ACC112 (cell line): ENCODE measurements at regions not wholly inside any gene's neighbourhood (a gene's known extent, or its start where the extent isn't known, plus 50 kb on each side); places are given as distances from the start of the nearest gene placed in this dataset.

ENCODE experiments used
- H2AFZ ChIP-seq: fragments of 200-600 bp; sonication (generic); one replicate; pipeline ENCODE4 v1.6.0; 2017; ENCODE audit warnings: antibody characterized with exemption, low read length; ENCODE audit not compliant: unreplicated experiment
- H3K27ac ChIP-seq: fragments of 200-600 bp; sonication (generic); 2 replicates; pipeline ENCODE4 v1.5.1; 2014; ENCODE audit warnings: low read depth, mild to moderate bottlenecking, antibody characterized with exemption, low read length, moderate library complexity
- H3K27me3 ChIP-seq: fragments of 200-600 bp; sonication (generic); 2 replicates; pipeline ENCODE4 v1.6.1; 2014; ENCODE audit warnings: mild to moderate bottlenecking, antibody characterized with exemption, low read length, moderate library complexity, mixed read lengths; ENCODE audit not compliant: insufficient read depth
- H3K36me3 ChIP-seq: fragments of 200-600 bp; sonication (generic); 2 replicates; pipeline ENCODE4 v1.6.1; 2016; ENCODE audit warnings: mild to moderate bottlenecking, antibody characterized with exemption, low read length, moderate library complexity, mixed read lengths; ENCODE audit not compliant: insufficient read depth
- H3K4me1 ChIP-seq: fragments of 200-600 bp; sonication (generic); one replicate; pipeline ENCODE4 v1.6.1; 2016; ENCODE audit warnings: low read length, mixed read lengths; ENCODE audit not compliant: insufficient read depth, unreplicated experiment, control insufficient read depth
- H3K4me3 ChIP-seq: fragments of 200-600 bp; sonication (generic); 2 replicates; pipeline ENCODE4 v1.5.1; 2014; ENCODE audit warnings: mild to moderate bottlenecking, low read depth, low read length
- H3K79me2 ChIP-seq: fragments of 200-600 bp; sonication (generic); one replicate; pipeline ENCODE4 v1.6.0; 2016; ENCODE audit warnings: low read length; ENCODE audit not compliant: control insufficient read depth, unreplicated experiment, insufficient read depth

GRCh38 chr18:73660931-73661856 lies 486.4 kb downstream of the FBXO15 start:
- Histone ChIP-seq H2AFZ (no peak overlapping the region), H3K4me1 (no peaks in the 10 kb centered on the region), H3K27me3 (no peaks in the 10 kb centered on the region), H3K79me2 (no peaks in the 10 kb centered on the region), H3K4me3 (no peak overlapping the region), H3K36me3 (no peaks in the 10 kb centered on the region), H3K27ac (no peak overlapping the region)

- Histone ChIP-seq H3K79me2 (no peaks in the 10 kb centered on the region), H3K4me1 (no peaks in the 10 kb centered on the region), H2AFZ (no peak overlapping the region), H3K4me3 (no peak overlapping the region), H3K27me3 (no peaks in the 10 kb centered on the region), H3K27ac (no peak overlapping the region), H3K36me3 (no peaks in the 10 kb centered on the region)
These were observed 490.9 kb downstream of the FBXO15 start for GRCh38 chr18:73656691-73657090.

GRCh38 chr18:73653827-73654226 lies 493.8 kb downstream of the FBXO15 start:
- no peaks in the 10 kb centered on the region for H3K4me1 ChIP-seq
- H3K4me3 ChIP-seq = no peak overlapping the region
- H2AFZ ChIP-seq = no peak overlapping the region
- no peaks in the 10 kb centered on the region for H3K27me3 ChIP-seq
- H3K79me2 ChIP-seq = no peaks in the 10 kb centered on the region
- H3K27ac ChIP-seq = no peak overlapping the region
- H3K36me3 ChIP-seq = no peaks in the 10 kb centered on the region

DNA sequence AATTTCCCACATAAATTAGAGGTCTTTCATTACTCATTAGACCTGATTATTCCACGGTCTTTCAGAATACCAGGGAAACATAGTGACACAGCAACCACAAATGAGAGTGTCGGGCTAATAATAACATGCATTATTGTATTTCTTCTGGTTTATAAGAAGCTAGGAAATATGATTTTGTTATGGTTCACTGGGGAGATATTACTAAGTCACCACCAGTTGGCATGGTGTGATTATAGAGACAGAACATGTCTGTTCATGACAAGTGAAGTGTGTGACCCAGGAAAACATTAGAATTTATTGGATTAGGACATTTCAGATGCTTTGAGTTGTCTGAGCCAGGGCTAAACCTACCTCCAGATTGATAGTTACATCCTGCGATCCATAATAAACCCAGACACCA lies 494.4 kb downstream of the FBXO15 start:
- no peaks in the 10 kb centered on the region for H3K79me2 ChIP-seq
- no peaks in the 10 kb centered on the region for H3K27me3 ChIP-seq
- no peak overlapping the region for H3K4me3 ChIP-seq
- no peaks in the 10 kb centered on the region for H3K4me1 ChIP-seq
- H3K36me3 ChIP-seq = no peaks in the 10 kb centered on the region
- no peak overlapping the region for H3K27ac ChIP-seq
- H2AFZ ChIP-seq = no peak overlapping the region

GRCh38 chr18:73647391-73647790 lies 500.2 kb downstream of the FBXO15 start:
- no peak overlapping the region for H2AFZ ChIP-seq
- no peaks in the 10 kb centered on the region for H3K36me3 ChIP-seq
- peak overlapping the region; percentile 55; the same call in 1 of the 2 replicates for H3K27ac ChIP-seq
- H3K4me1 ChIP-seq = peaks cover 28% of the 10 kb centered on the region
- no peaks in the 10 kb centered on the region for H3K79me2 ChIP-seq
- H3K27me3 ChIP-seq = no peaks in the 10 kb centered on the region
- H3K4me3 ChIP-seq = no peak overlapping the region

DNA sequence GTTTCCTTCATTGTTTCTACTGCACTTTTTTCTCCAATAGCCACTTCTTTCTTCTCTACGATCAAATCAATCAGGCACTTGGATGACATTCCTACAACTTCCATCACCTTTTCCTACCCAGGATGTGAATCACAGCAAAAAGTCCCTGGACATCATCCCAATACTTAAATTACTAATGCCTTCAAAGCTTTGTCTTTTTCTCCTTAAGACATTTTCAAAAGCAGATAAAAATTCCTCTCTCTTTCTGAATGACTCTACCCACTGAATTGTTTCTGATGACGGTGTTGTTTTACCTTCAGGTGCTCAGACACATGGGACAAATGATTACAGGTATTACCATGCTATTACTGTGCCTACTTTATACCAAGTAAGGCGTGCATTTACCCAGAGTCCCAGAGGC lies 500.9 kb downstream of the FBXO15 start:
- no peak overlapping the region for H2AFZ ChIP-seq
- no peak overlapping the region for H3K4me3 ChIP-seq
- no peaks in the 10 kb centered on the region for H3K36me3 ChIP-seq
- H3K79me2 ChIP-seq = no peaks in the 10 kb centered on the region
- H3K4me1 ChIP-seq = peaks cover 28% of the 10 kb centered on the region
- H3K27me3 ChIP-seq = no peaks in the 10 kb centered on the region
- H3K27ac ChIP-seq = peak overlapping the region; percentile 55

DNA sequence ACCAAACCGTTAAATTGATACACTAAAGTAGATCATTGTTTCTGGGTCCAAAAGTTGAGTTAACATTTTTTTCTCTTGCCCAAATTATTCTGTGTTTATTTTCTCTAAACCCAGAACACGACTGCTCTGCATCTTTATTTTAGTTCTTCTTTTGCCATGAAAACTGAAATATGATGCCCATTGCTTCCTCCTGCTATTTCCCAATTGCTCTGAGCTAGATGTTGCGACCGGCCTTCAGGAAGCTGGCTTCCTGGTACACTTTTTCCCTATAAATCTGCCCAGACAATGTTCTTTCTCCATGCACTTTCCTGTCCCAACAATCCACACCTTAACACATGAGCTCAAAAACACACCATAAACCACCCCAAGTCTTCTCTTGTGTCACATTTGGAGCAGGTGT lies 501.4 kb downstream of the FBXO15 start:
- H3K79me2 ChIP-seq = no peaks in the 10 kb centered on the region
- peaks cover 28% of the 10 kb centered on the region for H3K4me1 ChIP-seq
- H2AFZ ChIP-seq = no peak overlapping the region
- peak overlapping the region; percentile 55; the same call in 1 of the 2 replicates for H3K27ac ChIP-seq
- H3K36me3 ChIP-seq = no peaks in the 10 kb centered on the region
- H3K27me3 ChIP-seq = no peaks in the 10 kb centered on the region
- no peak overlapping the region; the same call in 1 of the 2 replicates for H3K4me3 ChIP-seq

DNA sequence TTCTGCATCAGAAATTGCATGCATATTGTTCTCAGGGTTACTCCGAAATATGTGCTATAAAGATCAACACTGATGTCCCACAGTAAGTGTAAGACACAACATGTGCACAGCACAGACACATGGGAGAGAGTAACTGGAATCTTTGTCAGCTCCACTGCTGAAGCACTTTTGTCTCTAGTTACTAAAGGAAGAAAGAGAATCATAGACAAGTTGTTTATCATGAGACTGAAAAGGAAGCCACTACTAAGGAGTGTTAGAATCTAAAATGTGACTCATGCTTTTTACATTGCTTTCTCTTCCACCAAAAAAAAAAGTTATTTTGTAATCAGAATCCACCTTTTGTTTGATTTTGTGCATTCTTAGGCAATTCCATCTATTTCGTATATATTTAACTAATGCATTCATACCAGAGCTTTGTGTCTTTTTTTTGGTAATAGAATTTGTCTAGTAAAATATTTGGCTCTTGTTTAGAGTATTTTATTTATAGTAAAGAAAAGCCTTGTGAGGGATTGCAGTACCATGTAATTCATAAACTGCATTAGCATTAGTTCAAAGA lies 502.4 kb downstream of the FBXO15 start:
- H3K4me1 ChIP-seq = peaks cover 28% of the 10 kb centered on the region
- no peak overlapping the region for H3K27ac ChIP-seq
- no peak overlapping the region for H2AFZ ChIP-seq
- no peaks in the 10 kb centered on the region for H3K27me3 ChIP-seq
- no peak overlapping the region for H3K4me3 ChIP-seq
- H3K79me2 ChIP-seq = no peaks in the 10 kb centered on the region
- H3K36me3 ChIP-seq = no peaks in the 10 kb centered on the region

DNA sequence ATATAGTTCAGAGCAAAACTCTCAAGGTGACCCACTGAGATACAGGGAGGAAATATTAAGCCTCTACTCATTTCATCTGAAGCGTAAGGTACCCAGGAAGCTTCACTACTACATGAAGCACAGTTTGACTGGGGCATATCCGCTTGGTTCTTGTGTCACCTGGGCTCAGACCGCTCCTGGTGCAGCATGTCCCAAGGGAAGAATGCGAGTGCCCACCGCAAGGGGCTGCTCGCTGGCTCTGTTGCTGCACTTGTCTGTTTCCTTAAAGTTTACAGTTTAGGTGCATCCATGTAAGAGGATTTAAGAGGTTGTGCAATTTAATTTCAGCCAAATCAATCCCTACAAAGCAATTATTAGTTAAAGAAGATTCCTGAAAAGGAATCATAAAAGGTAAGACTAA lies 507.8 kb downstream of the FBXO15 start:
- H3K27me3 ChIP-seq = no peaks in the 10 kb centered on the region
- no peaks in the 10 kb centered on the region for H3K36me3 ChIP-seq
- peaks cover 5% of the 10 kb centered on the region for H3K4me1 ChIP-seq
- H2AFZ ChIP-seq = no peak overlapping the region
- H3K27ac ChIP-seq = no peak overlapping the region
- no peak overlapping the region for H3K4me3 ChIP-seq
- H3K79me2 ChIP-seq = no peaks in the 10 kb centered on the region

- no peak overlapping the region for H3K27ac ChIP-seq
These were observed 508.9 kb downstream of the FBXO15 start for GRCh38 chr18:73638709-73639108.

DNA sequence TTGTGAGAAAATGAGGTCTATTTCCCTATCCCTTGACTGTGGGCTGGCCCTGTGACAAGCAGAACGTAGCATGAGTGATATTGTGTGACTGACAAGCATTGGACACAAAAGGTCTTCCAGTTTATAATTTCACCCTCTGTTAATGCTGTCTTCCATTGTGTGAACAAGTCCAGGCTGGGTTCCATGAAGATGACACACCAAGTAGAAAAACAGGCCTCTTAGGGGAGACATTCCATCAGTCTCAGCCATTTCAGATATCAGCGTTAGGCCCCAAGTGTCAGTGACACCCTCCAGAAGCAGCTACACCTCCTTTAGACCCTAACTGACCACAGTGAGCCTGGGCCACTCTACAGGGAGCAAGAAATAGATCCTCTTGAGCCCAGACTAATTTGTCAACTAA lies 511.3 kb downstream of the FBXO15 start:
- Histone ChIP-seq H3K36me3 (no peaks in the 10 kb centered on the region), H3K4me1 (peaks cover 4% of the 10 kb centered on the region), H3K27ac (no peak overlapping the region), H3K27me3 (no peaks in the 10 kb centered on the region), H2AFZ (no peak overlapping the region), H3K79me2 (no peaks in the 10 kb centered on the region), H3K4me3 (no peak overlapping the region)

More at GRCh38 chr18:73638709-73639108, 508.9 kb downstream of the FBXO15 start:
- no peaks in the 10 kb centered on the region for H3K79me2 ChIP-seq
- no peaks in the 10 kb centered on the region for H3K36me3 ChIP-seq
- peaks cover 4% of the 10 kb centered on the region for H3K4me1 ChIP-seq
- H3K4me3 ChIP-seq = no peak overlapping the region
- no peaks in the 10 kb centered on the region for H3K27me3 ChIP-seq
- H2AFZ ChIP-seq = no peak overlapping the region
